ENCODE measurements at regions not wholly inside any gene's neighbourhood (a gene's known extent, or its start where the extent isn't known, plus 50 kb on each side); places are given as distances from the start of the nearest gene placed in this dataset.

DNA sequence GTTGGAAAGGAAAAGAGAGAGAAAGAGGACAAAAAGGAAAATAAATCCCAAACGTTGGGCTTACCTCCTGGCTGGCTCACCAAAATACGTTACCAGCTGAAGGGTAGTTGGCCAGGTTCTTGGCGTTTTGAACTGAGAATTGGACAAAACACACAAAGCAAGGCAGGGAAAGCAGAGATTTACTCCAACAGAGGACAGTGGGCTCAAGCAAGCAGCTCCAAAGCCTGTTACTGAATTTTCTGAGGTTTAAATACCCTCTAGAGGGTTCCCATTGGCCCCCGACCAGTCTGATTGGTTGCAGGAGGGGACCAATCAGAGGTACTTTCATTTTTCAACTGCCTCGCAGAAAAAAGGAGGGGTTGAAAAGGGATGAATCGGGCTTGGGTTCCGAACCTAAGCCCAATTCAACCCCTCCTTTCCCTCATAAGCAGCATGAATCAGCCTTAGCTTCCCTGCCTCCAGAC, 55.6 kb upstream of the ALOX12 start:
- no peak for DNase-seq (ENCODE audit: low read depth)

DNA sequence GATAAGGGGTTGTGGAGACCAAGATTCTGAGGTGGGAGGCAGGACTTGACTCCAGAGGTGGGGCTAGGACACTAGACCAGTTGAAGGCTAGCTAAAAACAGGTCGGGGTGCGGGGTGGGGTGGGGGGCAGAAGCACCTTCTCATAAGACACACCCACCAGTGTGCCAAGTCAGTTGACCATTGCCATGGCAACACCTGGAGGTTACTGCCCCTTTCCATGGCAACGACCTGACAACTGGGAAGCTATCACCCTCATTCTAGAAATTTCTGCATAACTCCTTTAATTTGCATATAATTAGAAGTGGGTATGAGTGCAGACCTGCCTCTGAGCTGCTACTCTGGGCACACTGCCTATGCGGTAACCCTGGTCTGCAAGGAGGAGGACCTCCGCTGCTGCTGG, 53.9 kb upstream of the ALOX12 start:
- DNase-seq (ENCODE audit: low read depth) = no peak

DNA sequence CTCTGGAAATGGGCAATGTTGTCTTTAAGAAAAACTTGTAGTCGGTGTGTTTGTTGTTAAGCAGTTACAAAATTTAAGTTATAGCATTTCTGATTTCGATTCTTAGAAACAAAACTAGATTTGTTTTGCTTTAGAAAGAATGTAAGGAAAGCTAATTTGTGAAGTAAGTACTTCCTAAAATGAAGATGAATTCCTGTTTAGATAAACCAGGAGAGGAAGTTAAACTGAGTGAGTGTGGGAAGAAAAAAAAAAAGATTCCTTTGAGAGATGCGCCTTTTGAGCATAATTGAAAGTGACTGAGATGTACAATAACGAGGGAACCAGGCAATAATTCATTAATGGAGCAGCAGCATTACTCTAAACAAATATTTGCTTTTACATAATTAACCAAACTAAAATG, 52.4 kb upstream of the ALOX12 start:
- DNase-seq (ENCODE audit: low read depth) = no peak
